Astrocyte of the cerebellum (primary cell): ENCODE measurements at regions not wholly inside any gene's neighbourhood (a gene's known extent, or its start where the extent isn't known, plus 50 kb on each side); places are given as distances from the start of the nearest gene placed in this dataset.

Source experiments
- DNase-seq: peaks from one replicate; pipeline ENCODE4 v3.0.0-alpha.2; 2011; ENCODE audit warnings: low read depth
- H3K4me3 ChIP-seq: 2 replicates; pipeline ENCODE4 v1.5.1; 2011; ENCODE audit warnings: mild to moderate bottlenecking, low read depth, low read length, moderate library complexity
- CTCF ChIP-seq: IDR thresholded peaks from 2 replicates; pipeline ENCODE4 v1.5.1; 2012; ENCODE audit warnings: low read length, low read depth, moderate library complexity, mild to moderate bottlenecking; ENCODE audit errors: missing control alignments
- in situ Hi-C: cut with HindIII; loops from 2 replicates; pipeline ENCODE4 v1.10.0; 2017; ENCODE audit warnings: low sequenced_read_pairs

- in situ Hi-C loops, result no loop called here
- H3K4me3 ChIP-seq, result no peak overlapping the region
- no peak for DNase-seq
- TF ChIP-seq CTCF, result no peak
Observed at GRCh38 chr4:83876047-83876446, 340.1 kb downstream of the GPAT3 start.

- TF ChIP-seq CTCF, result no peak
- H3K4me3 ChIP-seq, result no peak overlapping the region
- in situ Hi-C loops, result no loop called here
- no peak for DNase-seq
Observed at GRCh38 chr4:83875437-83875836, 339.5 kb downstream of the GPAT3 start.

GRCh38 chr4:83873996-83874395 is 338.1 kb downstream of the GPAT3 start:
- no peak overlapping the region for H3K4me3 ChIP-seq
- DNase-seq, result no peak
- no peak for TF ChIP-seq CTCF
- in situ Hi-C loops, result no loop called here

- no peak for DNase-seq
- in situ Hi-C loops, result no loop called here
- TF ChIP-seq CTCF, result no peak
- H3K4me3 ChIP-seq, result no peak overlapping the region
Observed at GRCh38 chr4:83870328-83870950, 334.5 kb downstream of the GPAT3 start.

GRCh38 chr4:83866834-83867621 is 331.1 kb downstream of the GPAT3 start:
- in situ Hi-C loops, result no loop called here
- no peak for DNase-seq
- H3K4me3 ChIP-seq, result no peak overlapping the region
- no peak for TF ChIP-seq CTCF

- H3K4me3 ChIP-seq, result no peak overlapping the region
- TF ChIP-seq CTCF, result no peak
- in situ Hi-C loops, result no loop called here
- no peak for DNase-seq
Observed at GRCh38 chr4:83865417-83866150, 329.7 kb downstream of the GPAT3 start.
